SU-DHL-6 (cell line): ENCODE measurements at regions not wholly inside any gene's neighbourhood (a gene's known extent, or its start where the extent isn't known, plus 50 kb on each side); places are given as distances from the start of the nearest gene placed in this dataset.

Experiments
- H2AFZ ChIP-seq: fragments of 200-600 bp; sonication (generic); 2 replicates; pipeline ENCODE4 v1.6.1; 2014; ENCODE audit warnings: low read depth, mild to moderate bottlenecking, moderate library complexity, mixed read lengths, antibody characterized with exemption, low read length; ENCODE audit not compliant: severe bottlenecking
- H3F3A ChIP-seq: fragments of 200-600 bp; shearing (Covaris generic); 2 replicates; pipeline ENCODE4 v1.6.0; 2016; ENCODE audit warnings: antibody characterized with exemption, mild to moderate bottlenecking; ENCODE audit not compliant: insufficient read depth
- H3K27ac ChIP-seq: fragments of 200-600 bp; sonication (generic); 2 replicates; pipeline ENCODE4 v1.5.1; 2016; ENCODE audit warnings: low read depth, mild to moderate bottlenecking, low read length, moderate library complexity, mixed read lengths
- H3K27me3 ChIP-seq: fragments of 200-600 bp; sonication (generic), shearing (Covaris generic); 2 replicates; pipeline ENCODE4 v1.6.0; 2014; ENCODE audit warnings: mild to moderate bottlenecking, low read length
- H3K36me3 ChIP-seq: fragments of 200-600 bp; sonication (generic); 2 replicates; pipeline ENCODE4 v1.6.1; 2014; ENCODE audit warnings: mild to moderate bottlenecking, low read length, mixed read lengths
- H3K4me2 ChIP-seq: fragments of 300-600, 200-600 bp; shearing (Covaris generic), sonication (generic); 2 replicates; pipeline ENCODE4 v1.6.0; 2014; ENCODE audit warnings: low read length, low read depth, mild to moderate bottlenecking; ENCODE audit not compliant: poor library complexity, severe bottlenecking
- H3K4me3 ChIP-seq: fragments of 200-600 bp; sonication (generic); 2 replicates; pipeline ENCODE4 v1.5.1; 2014; ENCODE audit warnings: antibody characterized with exemption, low read length, mild to moderate bottlenecking, mixed read lengths; ENCODE audit not compliant: insufficient read depth, poor library complexity, severe bottlenecking
- H3K79me2 ChIP-seq: fragments of 200-600 bp; sonication (generic); 2 replicates; pipeline ENCODE4 v1.6.1; 2014; ENCODE audit warnings: mild to moderate bottlenecking, low read length, moderate library complexity; ENCODE audit not compliant: insufficient read depth
- H3K9ac ChIP-seq: fragments of 200-600 bp; sonication (generic); 2 replicates; pipeline ENCODE4 v1.7.0; 2014; ENCODE audit warnings: mild to moderate bottlenecking, low read length
- H3K9me2 ChIP-seq: fragments of 200-600 bp; sonication (generic); replicated peaks from 2 replicates; pipeline ENCODE4 v1.6.1; 2014; ENCODE audit warnings: low read length; ENCODE audit not compliant: insufficient read depth
- H3K9me3 ChIP-seq: fragments of 200-600 bp; sonication (generic); 2 replicates; pipeline ENCODE4 v1.6.1; 2014; ENCODE audit warnings: low read length, mixed read lengths; ENCODE audit not compliant: insufficient read depth
- H4K20me1 ChIP-seq: fragments of 200-600 bp; sonication (generic); 2 replicates; pipeline ENCODE4 v1.6.1; 2014; ENCODE audit warnings: low read depth, mild to moderate bottlenecking, antibody characterized with exemption, low read length, moderate library complexity, mixed read lengths
- CTCF ChIP-seq: fragments of 200-600 bp; sonication (generic); IDR thresholded peaks from one replicate; pipeline ENCODE4 v1.5.1; 2017; ENCODE audit warnings: antibody characterized with exemption, mild to moderate bottlenecking, low read length, moderate library complexity; ENCODE audit not compliant: insufficient read depth, poor library complexity, severe bottlenecking
- EZH2phosphoT487 ChIP-seq: fragments of 200-600 bp; sonication (generic), shearing (Covaris generic); conservative IDR thresholded peaks from 2 replicates; pipeline ENCODE4 v1.6.1; 2018; ENCODE audit warnings: mild to moderate bottlenecking, antibody characterized with exemption, low read length, moderate library complexity, mixed read lengths

DNA sequence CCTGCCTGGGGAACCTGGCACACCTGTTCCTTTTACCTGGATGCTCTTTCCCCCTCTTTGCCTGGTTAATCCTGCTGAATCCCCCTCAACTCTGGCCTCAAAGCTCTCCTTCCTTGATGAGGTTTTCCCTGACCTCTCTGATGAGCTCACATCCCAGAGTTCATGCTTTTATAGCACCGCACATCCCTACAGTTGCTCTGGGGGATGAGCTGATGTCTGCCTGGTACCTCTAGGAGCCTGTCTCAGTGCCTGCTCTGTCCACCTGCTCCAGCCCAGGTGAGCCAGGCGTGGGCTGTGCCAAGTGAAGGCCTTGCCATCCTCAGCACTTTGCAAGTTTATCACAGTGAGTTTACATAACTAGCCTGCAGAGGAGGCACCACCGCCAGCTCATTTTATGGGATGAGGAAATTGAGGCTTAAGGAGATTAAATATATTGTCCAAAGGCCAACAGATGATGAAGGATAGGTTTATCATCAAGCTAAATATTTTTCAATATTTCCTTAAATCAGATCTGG is 58.6 kb upstream of the TMPRSS2 start:
- TF ChIP-seq EZH2phosphoT487 (no peak), CTCF (no peak)
- Histone ChIP-seq H2AFZ (no peak overlapping the region), H3K9me2 (no peaks in the 10 kb centered on the region), H3K4me2 (no peak overlapping the region), H3K79me2 (no peaks in the 10 kb centered on the region), H3K36me3 (no peaks in the 10 kb centered on the region), H3K9ac (no peak overlapping the region), H4K20me1 (no peaks in the 10 kb centered on the region), H3K27ac (no peak overlapping the region), H3F3A (no peaks in the 10 kb centered on the region), H3K4me3 (no peak overlapping the region), H3K27me3 (no peaks in the 10 kb centered on the region), H3K9me3 (no peaks in the 10 kb centered on the region)

DNA sequence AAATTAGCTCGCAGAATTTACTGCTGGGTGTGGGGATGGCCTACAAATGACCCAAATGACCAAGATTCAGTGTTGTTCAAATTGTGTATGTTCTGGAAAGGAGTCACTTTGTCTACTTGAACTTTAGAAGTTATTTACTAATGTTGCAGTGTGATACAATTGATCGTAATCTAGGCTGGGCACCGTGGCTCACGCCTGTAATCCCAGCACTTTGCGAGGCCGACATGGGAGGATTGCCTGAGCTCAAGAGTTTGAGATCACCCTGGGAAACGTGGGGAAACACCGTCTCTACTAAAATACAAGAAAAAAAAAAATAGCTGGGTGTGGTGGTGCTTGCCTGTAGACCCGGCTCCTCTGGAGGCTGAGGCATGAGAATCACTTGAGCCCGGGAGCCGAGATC is 57.6 kb upstream of the TMPRSS2 start:
- TF ChIP-seq EZH2phosphoT487: no peak
- TF ChIP-seq CTCF: no peak
- no peak overlapping the region for H3K9ac ChIP-seq

GRCh38 chr21:41564871-41565274 is 56.9 kb upstream of the TMPRSS2 start:
- Histone ChIP-seq H3K4me2 (no peak overlapping the region), H3K79me2 (no peaks in the 10 kb centered on the region), H3F3A (no peaks in the 10 kb centered on the region), H3K9me2 (no peaks in the 10 kb centered on the region), H4K20me1 (no peaks in the 10 kb centered on the region), H3K9ac (no peak overlapping the region), H3K27me3 (no peaks in the 10 kb centered on the region), H2AFZ (no peak overlapping the region), H3K9me3 (no peaks in the 10 kb centered on the region), H3K36me3 (no peaks in the 10 kb centered on the region), H3K27ac (no peak overlapping the region), H3K4me3 (no peak overlapping the region)
- TF ChIP-seq EZH2phosphoT487 (no peak), CTCF (no peak)

More for the DNA sequence above, 57.6 kb upstream of the TMPRSS2 start:
- Histone ChIP-seq H3K36me3 (no peaks in the 10 kb centered on the region), H3K9me3 (no peaks in the 10 kb centered on the region), H3K4me3 (no peak overlapping the region), H3K4me2 (no peak overlapping the region), H2AFZ (no peak overlapping the region), H3K79me2 (no peaks in the 10 kb centered on the region), H3K27ac (no peak overlapping the region), H3F3A (no peaks in the 10 kb centered on the region), H3K27me3 (no peaks in the 10 kb centered on the region), H4K20me1 (no peaks in the 10 kb centered on the region), H3K9me2 (no peaks in the 10 kb centered on the region)
